Stimulated activated CD4-positive, alpha-beta T cell treated with anti-CD3 and anti-CD28 coated beads, Interleukin-4, amount 100 ng/mL, for 1 hour (primary cell): ENCODE measurements at regions not wholly inside any gene's neighbourhood (a gene's known extent, or its start where the extent isn't known, plus 50 kb on each side); places are given as distances from the start of the nearest gene placed in this dataset.
"Not testable (repeated sequence)": the region's sequence is repeated elsewhere in the genome, so short reads cannot be mapped to it uniquely, and the experiment has no call there.

Experiments
- DNase-seq: peaks from one replicate; pipeline ENCODE4 v3.0.0-alpha.2; 2020

GRCh38 chr3:102038477-102039142 is 189.3 kb downstream of the NFKBIZ start:
- DNase-seq, result no peak

- not testable (repeated sequence) for DNase-seq
These were observed 190.8 kb downstream of the NFKBIZ start for GRCh38 chr3:102040144-102040543.

GRCh38 chr3:102053375-102053989 is 204.2 kb downstream of the NFKBIZ start:
- no peak for DNase-seq

- no peak for DNase-seq
These were observed 205.3 kb downstream of the NFKBIZ start for GRCh38 chr3:102054543-102055080.

- DNase-seq, result no peak
These were observed 208.6 kb downstream of the NFKBIZ start for GRCh38 chr3:102057781-102058421.

- DNase-seq, result no peak
These were observed 210.0 kb downstream of the NFKBIZ start for GRCh38 chr3:102059145-102059943.

GRCh38 chr3:102060814-102061213 is 211.5 kb downstream of the NFKBIZ start:
- DNase-seq, result no peak

- DNase-seq, result no peak
These were observed 214.3 kb downstream of the NFKBIZ start for GRCh38 chr3:102063572-102063971.

- no peak for DNase-seq
These were observed 217.2 kb downstream of the NFKBIZ start for GRCh38 chr3:102066470-102066869.

- no peak for DNase-seq
These were observed 219.0 kb downstream of the NFKBIZ start for GRCh38 chr3:102068327-102068726.

GRCh38 chr3:102068736-102069135 is 219.4 kb downstream of the NFKBIZ start:
- DNase-seq, result no peak

- no peak for DNase-seq
These were observed 219.9 kb downstream of the NFKBIZ start for GRCh38 chr3:102069211-102069662.

- DNase-seq, result no peak
These were observed 225.6 kb downstream of the NFKBIZ start for GRCh38 chr3:102074946-102075345.

GRCh38 chr3:102078401-102078800 is 229.1 kb downstream of the NFKBIZ start:
- no peak for DNase-seq

GRCh38 chr3:102078854-102079808 is 229.8 kb downstream of the NFKBIZ start:
- peak; percentile 13 for DNase-seq

- DNase-seq, result peak; percentile 7
These were observed 230.5 kb downstream of the NFKBIZ start for GRCh38 chr3:102079809-102080197.

GRCh38 chr3:102081572-102082289 is 232.4 kb downstream of the NFKBIZ start:
- no peak for DNase-seq

- DNase-seq, result no peak
These were observed 234.2 kb downstream of the NFKBIZ start for GRCh38 chr3:102083473-102083872.

GRCh38 chr3:102084006-102084405 is 234.7 kb downstream of the NFKBIZ start:
- no peak for DNase-seq

GRCh38 chr3:102084704-102085103 is 235.4 kb downstream of the NFKBIZ start:
- DNase-seq, result no peak
